Transverse colon (tissue), 4 donors: ENCODE measurements at regions not wholly inside any gene's neighbourhood (a gene's known extent, or its start where the extent isn't known, plus 50 kb on each side); places are given as distances from the start of the nearest gene placed in this dataset.

Source experiments
- DNase-seq: peaks from one replicate; pipeline ENCODE4 v3.0.0-alpha.2; 2019
- H3K27ac ChIP-seq, 4 donors: fragments of 200-600 bp; sonication (generic); 2 replicates each; pipeline ENCODE4 v1.5.1; 2016 to 2018; ENCODE audit warnings: inconsistent platforms in 4 of 4
- H3K27me3 ChIP-seq: fragments of 200-600 bp; sonication (generic); 2 replicates; pipeline ENCODE4 v1.5.1; 2017; ENCODE audit warnings: inconsistent platforms
- H3K36me3 ChIP-seq, 4 donors: fragments of 200-600 bp; sonication (generic); 2 replicates each; pipeline ENCODE4 v1.5.1; 2017 to 2019; ENCODE audit warnings: inconsistent platforms in 4 of 4
- H3K4me1 ChIP-seq, 4 donors: fragments of 200-600 bp; sonication (generic); 2 replicates each; pipeline ENCODE4 v1.5.1; 2017 to 2020; ENCODE audit warnings: inconsistent platforms in 4 of 4
- H3K4me3 ChIP-seq, 4 donors: fragments of 200-600 bp; sonication (generic); 1 replicate in 1 of 4; 2 replicates in 3 of 4; pipeline versions ENCODE4 v1.5.1 to v1.6.1; 2017 to 2019; ENCODE audit warnings: inconsistent platforms in 4 of 4
- H3K9me3 ChIP-seq, 2 donors: fragments of 200-600 bp; sonication (generic); 2 replicates each; pipeline ENCODE4 v1.5.1; 2017 to 2019; ENCODE audit warnings: inconsistent platforms in 2 of 2
- EP300 ChIP-seq: sonication (generic); formaldehyde crosslinking; IDR thresholded peaks from one replicate; pipeline ENCODE4 v1.6.1; 2017; ENCODE audit warnings: antibody characterized with exemption, low read depth
- POLR2A ChIP-seq: fragments of 450-650 bp; IDR thresholded peaks from one replicate; pipeline ENCODE4 v1.6.1; 2016; ENCODE audit warnings: antibody characterized with exemption, mild to moderate bottlenecking, moderate library complexity
- POLR2AphosphoS5 ChIP-seq, 3 donors: sonication (generic); formaldehyde crosslinking; IDR thresholded peaks; one replicate each; pipeline ENCODE4 v1.6.1; 2016; ENCODE audit warnings: antibody characterized with exemption in 3 of 3
- WGBS, 2 donors: methylation state at CpG; one replicate each; pipeline ENCODE4 v1.1.5; 2018; ENCODE audit warnings: low coverage in 1 of 2; 5-methylcytosine and 5-hydroxymethylcytosine counted together
- in situ Hi-C, 4 donors: fragments of 200-750 bp; cut with MboI; loops; one replicate each; pipeline versions ENCODE4 v1.15.0 to v1.15.1; 2017; ENCODE audit warnings: low sequenced_read_pairs in 3 of 4, low pct_ligation_motif_present in 1 of 4, low pct_unique_long_range_greater_than_20kb in 1 of 4
- intact Hi-C: fragments of 100-400 bp; cut with DNase I; formaldehyde crosslinking; loops from one replicate; pipeline ENCODE4 v1.15.1; 2023; ENCODE audit warnings: low total_unique reads
- TF ChIP-seq, protein P1 (sequence below), 5 experiments: fragments of 200-600 bp in 3 of 5; fragments of 450-650 bp in 2 of 5; sonication (generic) in 3 of 5; IDR thresholded peaks; 1 replicate in 2 of 5; 2 replicates in 3 of 5; pipeline ENCODE4 v1.5.1; 2016 to 2017; ENCODE audit warnings: antibody characterized with exemption in 5 of 5, inconsistent platforms in 3 of 5, mild to moderate bottlenecking in 2 of 5, moderate library complexity in 1 of 5

DNA sequence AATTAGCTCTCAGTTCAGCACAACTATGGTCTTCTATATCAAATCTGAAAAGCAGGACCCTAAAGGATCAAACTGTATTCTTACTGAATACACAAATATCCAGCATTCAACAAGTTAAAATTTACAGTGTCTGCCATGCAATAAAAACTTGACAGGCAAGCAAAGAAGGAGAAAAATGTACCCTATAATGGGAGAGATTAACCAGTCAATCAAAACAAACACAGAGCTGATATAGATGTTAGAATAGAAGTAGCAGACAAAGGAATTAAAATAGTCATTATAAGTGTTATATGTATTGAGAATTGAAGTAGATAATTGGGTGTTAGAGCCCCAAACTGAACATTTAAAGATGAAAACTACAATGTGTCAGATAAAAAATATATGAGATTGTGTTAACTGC, 914.9 kb downstream of the EPHA7 start:
- Histone ChIP-seq H3K4me1 (no peaks in the 10 kb centered on the region), H3K27ac (no peak overlapping the region), H3K4me3 (no peak overlapping the region), H3K9me3 (no peaks in the 10 kb centered on the region), H3K27me3 (no peaks in the 10 kb centered on the region), H3K36me3 (no peaks in the 10 kb centered on the region)
- in situ Hi-C loops, result no loop called here
- no peak for TF ChIP-seq POLR2AphosphoS5 (IDR thresholded peaks at IDR 0.05)
- no peak for TF ChIP-seq POLR2A
- TF ChIP-seq, protein P1, sequence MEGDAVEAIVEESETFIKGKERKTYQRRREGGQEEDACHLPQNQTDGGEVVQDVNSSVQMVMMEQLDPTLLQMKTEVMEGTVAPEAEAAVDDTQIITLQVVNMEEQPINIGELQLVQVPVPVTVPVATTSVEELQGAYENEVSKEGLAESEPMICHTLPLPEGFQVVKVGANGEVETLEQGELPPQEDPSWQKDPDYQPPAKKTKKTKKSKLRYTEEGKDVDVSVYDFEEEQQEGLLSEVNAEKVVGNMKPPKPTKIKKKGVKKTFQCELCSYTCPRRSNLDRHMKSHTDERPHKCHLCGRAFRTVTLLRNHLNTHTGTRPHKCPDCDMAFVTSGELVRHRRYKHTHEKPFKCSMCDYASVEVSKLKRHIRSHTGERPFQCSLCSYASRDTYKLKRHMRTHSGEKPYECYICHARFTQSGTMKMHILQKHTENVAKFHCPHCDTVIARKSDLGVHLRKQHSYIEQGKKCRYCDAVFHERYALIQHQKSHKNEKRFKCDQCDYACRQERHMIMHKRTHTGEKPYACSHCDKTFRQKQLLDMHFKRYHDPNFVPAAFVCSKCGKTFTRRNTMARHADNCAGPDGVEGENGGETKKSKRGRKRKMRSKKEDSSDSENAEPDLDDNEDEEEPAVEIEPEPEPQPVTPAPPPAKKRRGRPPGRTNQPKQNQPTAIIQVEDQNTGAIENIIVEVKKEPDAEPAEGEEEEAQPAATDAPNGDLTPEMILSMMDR (IDR thresholded peaks at IDR 0.05), result no peak
- TF ChIP-seq EP300, result no peak
- no peak for DNase-seq
- intact Hi-C loops, result no loop called here

DNA sequence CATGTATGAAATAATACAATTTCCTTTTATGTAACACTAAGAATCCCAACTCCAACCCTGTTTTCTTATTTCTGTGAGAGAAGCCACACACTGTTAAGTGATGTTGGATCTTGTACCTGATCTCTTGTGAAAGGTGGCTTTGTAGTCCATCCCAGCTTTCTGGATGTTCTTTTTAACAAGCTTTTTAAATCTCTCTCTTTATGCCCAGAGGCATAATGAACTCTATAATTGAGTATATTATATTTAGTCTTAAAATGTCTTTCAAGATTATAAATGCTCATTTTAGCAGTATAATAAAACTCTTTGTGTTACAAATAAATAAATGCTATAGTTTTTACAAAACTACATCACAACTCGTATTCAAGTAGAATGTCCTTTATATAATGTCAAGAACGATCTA, 922.1 kb downstream of the EPHA7 start:
- in situ Hi-C loops, result no loop called here
- WGBS, 2 donors, result 66 to 69% methylated on average over 2 of the region's 2 CpGs
- Histone ChIP-seq H3K9me3 (no peaks in the 10 kb centered on the region), H3K27ac (no peak overlapping the region), H3K4me3 (no peak overlapping the region), H3K27me3 (no peaks in the 10 kb centered on the region), H3K4me1 (no peaks in the 10 kb centered on the region), H3K36me3 (no peaks in the 10 kb centered on the region)
- TF ChIP-seq POLR2A (no peak), EP300 (no peak), POLR2AphosphoS5 (IDR thresholded peaks at IDR 0.05) (no peak)
- TF ChIP-seq, protein P1 (IDR thresholded peaks at IDR 0.05), result no peak
- intact Hi-C loops, result no loop called here
- DNase-seq, result no peak

DNA sequence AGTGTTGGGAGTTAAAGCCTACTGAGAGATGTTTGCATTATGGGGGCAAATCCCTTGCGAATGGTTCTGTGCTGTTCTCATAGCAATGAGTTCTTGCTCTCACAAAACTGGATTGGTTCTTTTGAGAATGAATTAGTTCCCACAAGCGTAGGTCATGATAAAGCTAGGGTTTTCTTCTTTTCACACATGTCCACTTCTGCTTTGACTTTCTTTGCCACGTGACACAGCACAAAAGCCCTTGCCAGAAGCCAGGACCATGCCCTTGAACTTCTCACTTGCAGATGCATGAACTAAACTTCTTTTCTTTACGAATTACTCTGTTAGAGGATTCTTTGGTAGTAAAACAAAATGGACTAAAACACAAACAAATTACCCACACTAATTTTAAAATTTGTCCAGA, 922.8 kb downstream of the EPHA7 start:
- H3K27ac ChIP-seq, result no peak overlapping the region
- H3K4me3 ChIP-seq, result no peak overlapping the region
- no peak for TF ChIP-seq POLR2A
- TF ChIP-seq EP300, result no peak
- TF ChIP-seq POLR2AphosphoS5 (IDR thresholded peaks at IDR 0.05), result no peak
- TF ChIP-seq, protein P1 (IDR thresholded peaks at IDR 0.05), result no peak
- no peaks in the 10 kb centered on the region for H3K9me3 ChIP-seq
- in situ Hi-C loops (no loop called here), intact Hi-C loops (no loop called here)
- no peaks in the 10 kb centered on the region for H3K36me3 ChIP-seq
- no peaks in the 10 kb centered on the region for H3K4me1 ChIP-seq
- no peak for DNase-seq
- WGBS, 2 donors, result 64 to 66% methylated on average over 3 to 4 of the region's 4 CpGs
- H3K27me3 ChIP-seq, result no peaks in the 10 kb centered on the region

DNA sequence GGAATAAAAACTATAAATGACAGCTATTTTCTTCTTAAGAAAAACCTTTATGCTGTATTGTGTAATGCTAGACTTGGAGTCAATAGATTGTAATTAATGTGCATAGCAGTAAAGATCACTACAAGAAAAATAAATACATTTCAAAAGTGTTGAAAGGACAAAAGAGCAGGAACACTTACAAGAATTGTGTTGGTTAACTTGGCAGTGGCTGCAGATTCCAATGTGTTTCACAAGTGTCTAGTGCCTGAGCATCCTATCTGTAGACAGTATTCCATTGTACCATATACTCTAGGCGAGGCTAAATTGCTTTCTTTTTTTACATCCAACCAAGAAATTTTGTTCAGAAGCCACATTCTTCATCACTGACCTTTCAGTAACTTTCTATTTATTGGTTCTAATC, 924.1 kb downstream of the EPHA7 start:
- Histone ChIP-seq H3K4me1 (no peaks in the 10 kb centered on the region), H3K4me3 (no peak overlapping the region), H3K36me3 (no peaks in the 10 kb centered on the region), H3K9me3 (no peaks in the 10 kb centered on the region), H3K27ac (no peak overlapping the region), H3K27me3 (no peaks in the 10 kb centered on the region)
- no peak for DNase-seq
- TF ChIP-seq POLR2A (no peak), POLR2AphosphoS5 (IDR thresholded peaks at IDR 0.05) (no peak), EP300 (no peak)
- TF ChIP-seq, protein P1 (IDR thresholded peaks at IDR 0.05), result no peak
- in situ Hi-C loops (no loop called here), intact Hi-C loops (no loop called here)
- 53 to 60% methylated on average over 1 of the region's 1 CpG for WGBS, 2 donors
